ENCODE measurements at regions not wholly inside any gene's neighbourhood (a gene's known extent, or its start where the extent isn't known, plus 50 kb on each side); places are given as distances from the start of the nearest gene placed in this dataset.

GRCh38 chr13:111862836-111863815 lies 203.8 kb upstream of the SOX1 start:
- no peak for DNase-seq

GRCh38 chr13:111864566-111864965 lies 202.4 kb upstream of the SOX1 start:
- no peak for DNase-seq

GRCh38 chr13:111865046-111865445 lies 201.9 kb upstream of the SOX1 start:
- no peak for DNase-seq

GRCh38 chr13:111865826-111866225 lies 201.1 kb upstream of the SOX1 start:
- DNase-seq: no peak

- no peak for DNase-seq
Observed at GRCh38 chr13:111866731-111867245, 200.2 kb upstream of the SOX1 start.

GRCh38 chr13:111867657-111868056 lies 199.3 kb upstream of the SOX1 start:
- DNase-seq: no peak

- no peak for DNase-seq
Observed at GRCh38 chr13:111868716-111869115, 198.2 kb upstream of the SOX1 start.

- DNase-seq: no peak
Observed at GRCh38 chr13:111872475-111873150, 194.3 kb upstream of the SOX1 start.

GRCh38 chr13:111873676-111874178 lies 193.2 kb upstream of the SOX1 start:
- no peak for DNase-seq

- no peak for DNase-seq
Observed at GRCh38 chr13:111874981-111875380, 192.0 kb upstream of the SOX1 start.

GRCh38 chr13:111875915-111876314 lies 191.0 kb upstream of the SOX1 start:
- DNase-seq: no peak

- no peak for DNase-seq
Observed at GRCh38 chr13:111876506-111876905, 190.4 kb upstream of the SOX1 start.

- DNase-seq: no peak
Observed at GRCh38 chr13:111877906-111878305, 189.0 kb upstream of the SOX1 start.

- no peak for DNase-seq
Observed at GRCh38 chr13:111879719-111880118, 187.2 kb upstream of the SOX1 start.

GRCh38 chr13:111880185-111880584 lies 186.8 kb upstream of the SOX1 start:
- DNase-seq: no peak

- DNase-seq: no peak
Observed at GRCh38 chr13:111881700-111882099, 185.2 kb upstream of the SOX1 start.

GRCh38 chr13:111882351-111882750 lies 184.6 kb upstream of the SOX1 start:
- DNase-seq: no peak

GRCh38 chr13:111883571-111884343 lies 183.2 kb upstream of the SOX1 start:
- DNase-seq: no peak

- no peak for DNase-seq
Observed at GRCh38 chr13:111886217-111886945, 180.6 kb upstream of the SOX1 start.

- peak in 14 of 56 donors; percentile 15 to 52 (median 32) for DNase-seq
Observed at GRCh38 chr13:111893071-111893606, 173.8 kb upstream of the SOX1 start.
